ENCODE measurements at regions not wholly inside any gene's neighbourhood (a gene's known extent, or its start where the extent isn't known, plus 50 kb on each side); places are given as distances from the start of the nearest gene placed in this dataset.

DNA sequence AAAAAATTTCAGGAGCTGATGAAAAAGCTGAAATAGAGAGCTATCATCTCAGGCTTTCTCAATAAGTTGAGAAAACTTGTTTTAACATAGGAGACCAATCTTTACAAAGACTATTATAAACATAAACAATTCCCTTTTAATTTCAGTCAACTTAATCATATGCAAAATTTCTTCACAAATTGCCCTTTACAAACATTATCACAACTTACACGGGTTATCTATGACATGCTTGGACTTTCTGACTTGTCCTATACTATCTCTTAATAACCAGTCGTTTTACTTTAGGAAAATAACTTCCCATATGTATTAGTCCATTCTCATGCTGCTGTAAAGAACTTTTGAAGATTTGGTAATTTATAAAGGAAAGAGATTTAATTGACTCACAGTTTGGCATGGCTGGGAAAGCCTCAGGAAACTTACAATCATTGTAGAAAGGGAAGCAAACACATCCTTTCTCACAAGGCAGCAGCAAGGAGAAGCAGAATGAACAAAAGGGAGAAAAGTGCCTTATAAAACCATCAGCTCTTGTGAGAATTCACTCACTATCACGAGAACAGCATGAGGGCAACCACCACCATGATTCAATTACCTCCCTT lies 1583.7 kb upstream of the CELF4 start (continued):
- TF ChIP-seq CHD2 (IDR thresholded peaks at IDR 0.05; ENCODE audit: borderline replicate concordance, low read depth, low read length): no peak

DNA sequence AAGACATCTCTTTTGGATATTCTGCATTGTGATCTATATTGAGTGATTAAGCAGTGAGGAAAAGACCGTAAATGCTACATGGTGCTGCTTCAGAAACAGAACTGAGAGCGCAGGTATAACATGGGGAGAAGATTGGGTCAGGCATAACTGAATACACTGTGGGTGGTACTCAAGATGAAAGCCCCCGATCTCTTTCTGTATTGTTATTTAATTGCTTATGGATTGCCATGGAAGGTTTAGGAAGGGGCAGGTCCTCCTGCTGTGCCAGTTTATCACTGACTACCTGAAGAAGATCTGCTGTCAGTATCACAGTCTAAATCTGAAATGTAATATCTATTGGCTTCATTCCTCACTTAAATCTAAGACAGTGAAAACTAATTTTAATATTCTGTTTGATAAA lies 1568.7 kb upstream of the CELF4 start:
- no peak overlapping the region for H3K4me2 ChIP-seq (ENCODE audit: control insufficient read depth, insufficient read depth)
- H3K9me3 ChIP-seq (replicated peaks; ENCODE audit: control insufficient read depth, insufficient read depth, low read length): no peaks in the 10 kb centered on the region
- no peaks in the 10 kb centered on the region for H4K20me1 ChIP-seq (ENCODE audit: control insufficient read depth, insufficient read depth)
- ChIA-PET RAD21 (ENCODE audit: unreplicated experiment) (no interaction called here), POLR2A (no interaction called here), CTCF (no interaction called here), SMC1A (ENCODE audit: uncharacterized antibody, unreplicated experiment) (no interaction called here)
- in situ Hi-C loops (cut with MboI) (no loop called here), intact Hi-C loops (cut with micrococcal nuclease; ENCODE audit: unreplicated experiment) (no loop called here)
- H3K36me3 ChIP-seq (ENCODE audit: control insufficient read depth in 2 of 2, insufficient read depth in 2 of 2, low read length in 1 of 2): no peaks in the 10 kb centered on the region
- 70% methylated on average over 3 of the region's 3 CpGs for WGBS (ENCODE audit: insufficient coverage, insufficient replicate concordance, low lambda C conversion rate, missing lambda C conversion rate)
- TF ChIP-seq, protein P1, sequence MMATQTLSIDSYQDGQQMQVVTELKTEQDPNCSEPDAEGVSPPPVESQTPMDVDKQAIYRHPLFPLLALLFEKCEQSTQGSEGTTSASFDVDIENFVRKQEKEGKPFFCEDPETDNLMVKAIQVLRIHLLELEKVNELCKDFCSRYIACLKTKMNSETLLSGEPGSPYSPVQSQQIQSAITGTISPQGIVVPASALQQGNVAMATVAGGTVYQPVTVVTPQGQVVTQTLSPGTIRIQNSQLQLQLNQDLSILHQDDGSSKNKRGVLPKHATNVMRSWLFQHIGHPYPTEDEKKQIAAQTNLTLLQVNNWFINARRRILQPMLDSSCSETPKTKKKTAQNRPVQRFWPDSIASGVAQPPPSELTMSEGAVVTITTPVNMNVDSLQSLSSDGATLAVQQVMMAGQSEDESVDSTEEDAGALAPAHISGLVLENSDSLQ (IDR thresholded peaks at IDR 0.05): no peak
- no peak for TF ChIP-seq ZNF622 (IDR thresholded peaks at IDR 0.05)
- no peak for TF ChIP-seq TAF1 (IDR thresholded peaks at IDR 0.05; ENCODE audit: borderline replicate concordance, low read depth, low read length)
- no peak for TF ChIP-seq HDAC6 (IDR thresholded peaks at IDR 0.05; ENCODE audit: unreplicated experiment)
- TF ChIP-seq HDAC2 (IDR thresholded peaks at IDR 0.05): no peak
- no peak for TF ChIP-seq NFYA (IDR thresholded peaks at IDR 0.05; ENCODE audit: borderline replicate concordance, low read depth, low read length)
- no peak for TF ChIP-seq POU2F2 (IDR thresholded peaks at IDR 0.05; ENCODE audit: borderline replicate concordance, low read depth, low read length)
- no peak for TF ChIP-seq HDGF (IDR thresholded peaks at IDR 0.05)
- TF ChIP-seq, protein P2, sequence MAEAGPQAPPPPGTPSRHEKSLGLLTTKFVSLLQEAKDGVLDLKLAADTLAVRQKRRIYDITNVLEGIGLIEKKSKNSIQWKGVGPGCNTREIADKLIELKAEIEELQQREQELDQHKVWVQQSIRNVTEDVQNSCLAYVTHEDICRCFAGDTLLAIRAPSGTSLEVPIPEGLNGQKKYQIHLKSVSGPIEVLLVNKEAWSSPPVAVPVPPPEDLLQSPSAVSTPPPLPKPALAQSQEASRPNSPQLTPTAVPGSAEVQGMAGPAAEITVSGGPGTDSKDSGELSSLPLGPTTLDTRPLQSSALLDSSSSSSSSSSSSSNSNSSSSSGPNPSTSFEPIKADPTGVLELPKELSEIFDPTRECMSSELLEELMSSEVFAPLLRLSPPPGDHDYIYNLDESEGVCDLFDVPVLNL (IDR thresholded peaks at IDR 0.05; ENCODE audit: low read depth, low read length): no peak
- no peak for TF ChIP-seq REST (IDR thresholded peaks at IDR 0.05; ENCODE audit: low read depth, low read length)
- no peak for TF ChIP-seq STAT1 (conservative IDR thresholded peaks at IDR 0.05)
- TF ChIP-seq GABPA (IDR thresholded peaks at IDR 0.05; ENCODE audit: low read depth): no peak
- no peak for TF ChIP-seq POLR2AphosphoS2 (IDR thresholded peaks at IDR 0.05; ENCODE audit: low read depth, low read length)
- TF ChIP-seq RFX5 (IDR thresholded peaks at IDR 0.05; ENCODE audit: low read depth, low read length): no peak
- no peak for TF ChIP-seq BCL11A (IDR thresholded peaks at IDR 0.05; ENCODE audit: low read depth, low read length)
- ATAC-seq: no peak
- DNase-seq (ENCODE audit: low read depth, low spot score): no peak
- H2AFZ ChIP-seq (ENCODE audit: control insufficient read depth, low read depth, low read length): no peak overlapping the region
- no peak overlapping the region for H3K4me3 ChIP-seq
- no TSS peak for BruUV-seq (replicated peaks)
- no peak overlapping the region for H3K27ac ChIP-seq (ENCODE audit: control insufficient read depth, insufficient read depth)
- no peak for FAIRE-seq
- no peaks in the 10 kb centered on the region for H3K79me2 ChIP-seq (ENCODE audit: control insufficient read depth, insufficient read depth, low read length)
- H3K4me1 ChIP-seq (ENCODE audit: control insufficient read depth, insufficient read depth, low read length): no peaks in the 10 kb centered on the region
- no peaks in the 10 kb centered on the region for H3K27me3 ChIP-seq (replicated peaks in 1 of 2; ENCODE audit: control insufficient read depth in 2 of 2, insufficient read depth in 2 of 2, low read length in 1 of 2)
- no peak overlapping the region for H3K9ac ChIP-seq (ENCODE audit: control insufficient read depth, insufficient read depth, low read length)

Data from GM12878 (cell line).